ENCODE measurements at regions not wholly inside any gene's neighbourhood (a gene's known extent, or its start where the extent isn't known, plus 50 kb on each side); places are given as distances from the start of the nearest gene placed in this dataset.
"Not testable (repeated sequence)": the region's sequence is repeated elsewhere in the genome, so short reads cannot be mapped to it uniquely, and the experiment has no call there.

DNA sequence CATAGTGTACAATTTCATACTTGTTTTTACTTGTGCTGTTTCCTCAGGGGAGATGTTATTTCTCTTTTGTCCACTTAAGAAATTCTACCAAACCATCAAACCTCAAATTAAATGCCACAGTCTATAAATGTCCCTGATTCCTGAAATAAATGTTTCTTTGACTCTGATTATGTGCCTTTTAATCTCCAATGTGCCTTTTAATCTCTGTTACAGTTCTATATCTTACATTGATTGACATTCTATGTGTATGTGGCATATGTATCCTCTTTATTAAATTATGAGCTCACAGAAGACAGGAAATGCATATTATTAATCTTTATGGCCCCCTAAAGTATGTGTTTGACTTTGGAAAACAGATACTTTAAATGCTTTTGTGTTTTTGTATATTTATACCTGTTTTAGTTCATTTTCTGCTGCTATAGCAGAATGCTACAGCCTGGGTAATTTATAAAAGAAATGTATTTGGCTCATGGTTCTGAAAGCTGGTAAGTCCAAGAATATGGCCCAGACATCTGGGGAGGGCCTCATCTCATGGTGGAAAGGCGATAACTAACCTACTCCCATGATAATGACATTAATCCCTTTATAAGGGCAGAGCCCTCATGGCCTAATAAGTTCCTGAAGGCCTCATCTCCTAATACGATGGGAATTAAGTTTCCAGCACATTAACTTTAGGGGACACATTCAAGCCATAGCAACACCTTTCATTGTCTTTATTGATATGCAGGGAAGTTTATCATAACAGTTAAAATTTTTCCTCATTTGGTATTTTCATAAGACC lies 403.9 kb downstream of the LIG4 start:
- no peak for DNase-seq

DNA sequence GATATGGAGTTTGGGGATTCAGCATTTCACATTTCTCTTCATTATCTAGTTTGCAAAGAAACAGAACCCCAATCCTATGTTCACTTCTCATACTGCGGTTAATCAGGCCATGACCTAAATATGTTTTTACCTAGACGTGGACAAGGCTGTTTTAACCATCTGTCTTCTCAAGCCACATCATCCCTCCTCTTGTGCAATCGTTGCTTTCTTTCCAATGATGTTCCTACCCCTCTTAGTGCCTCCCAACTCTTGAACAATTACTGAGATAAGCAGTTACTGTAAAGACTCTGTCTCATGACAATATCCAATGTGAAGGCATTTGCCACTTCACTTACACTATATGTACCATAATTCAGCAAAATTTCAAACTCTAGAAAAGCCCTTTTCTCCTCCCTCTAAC lies 406.2 kb downstream of the LIG4 start:
- no peak for DNase-seq

DNA sequence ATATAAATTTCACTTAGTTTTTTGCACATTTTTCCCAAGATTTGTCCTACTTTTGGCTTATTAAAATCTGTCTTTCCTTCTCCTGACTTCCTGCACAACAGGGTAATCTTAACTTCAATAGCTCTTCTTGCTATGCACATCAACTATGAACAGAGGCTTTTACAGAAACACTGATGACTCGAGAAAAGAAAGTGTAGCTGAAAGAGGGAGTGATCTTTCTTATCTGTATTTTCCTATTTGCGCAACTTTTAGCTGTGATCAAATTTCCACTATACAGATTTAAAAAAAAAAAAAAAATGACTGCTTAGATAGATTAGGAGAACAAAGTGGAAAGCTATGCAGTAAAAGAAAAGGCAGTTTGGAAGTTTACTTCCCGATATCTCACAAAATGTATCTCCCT lies 406.9 kb downstream of the LIG4 start:
- no peak for DNase-seq

DNA sequence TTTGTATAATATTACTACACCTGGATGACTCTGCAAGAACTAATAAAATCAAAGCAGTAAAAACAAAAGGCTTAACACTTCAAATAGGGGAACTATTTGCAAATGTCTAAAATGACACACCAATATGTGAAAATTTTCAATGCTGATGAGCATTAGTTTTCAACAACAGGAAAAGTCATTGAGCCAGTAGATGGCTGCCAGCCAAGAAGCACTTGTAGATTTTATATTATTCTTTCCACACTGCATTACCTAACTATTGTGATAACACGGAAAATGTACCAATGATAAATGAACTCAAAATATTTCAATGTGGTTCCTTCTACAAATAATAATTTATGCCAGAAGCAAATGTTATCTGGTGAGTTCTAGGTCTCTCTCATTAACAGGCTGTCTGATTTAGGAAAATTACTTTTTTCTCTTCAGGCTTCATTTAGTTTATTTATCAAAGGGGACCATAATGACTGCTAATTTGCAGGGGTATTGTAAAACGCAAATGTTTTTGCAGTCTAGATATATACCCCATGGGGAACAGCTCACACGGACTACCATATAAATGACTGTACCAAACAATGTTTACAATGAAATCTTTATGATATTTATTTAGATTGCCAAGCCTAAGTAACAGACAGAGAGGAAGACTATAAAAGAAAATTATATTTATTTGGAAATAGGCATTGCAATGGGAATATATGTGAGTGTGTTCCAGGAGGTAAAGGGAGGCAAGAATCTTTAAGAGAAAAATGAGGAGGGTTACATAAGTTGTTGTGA lies 407.8 kb downstream of the LIG4 start:
- DNase-seq, result peak; percentile 98

DNA sequence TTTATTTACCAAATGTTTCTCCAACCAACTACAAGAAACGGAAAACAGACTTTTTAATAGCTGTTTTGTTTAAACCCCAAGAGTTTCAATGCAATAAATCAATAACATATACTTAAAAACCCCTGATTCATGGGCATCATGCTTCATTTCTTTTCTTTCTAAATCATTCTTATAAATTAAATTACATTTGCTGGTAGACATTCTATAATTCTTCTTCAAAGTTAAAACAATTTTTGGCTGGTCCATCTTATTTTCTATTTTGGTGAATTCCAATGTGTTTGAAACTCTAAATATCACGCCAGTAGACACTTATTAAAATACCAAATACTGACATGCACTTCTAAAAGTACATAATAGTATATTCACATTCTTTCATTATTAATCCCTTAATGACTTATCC lies 408.6 kb downstream of the LIG4 start:
- no peak for DNase-seq

DNA sequence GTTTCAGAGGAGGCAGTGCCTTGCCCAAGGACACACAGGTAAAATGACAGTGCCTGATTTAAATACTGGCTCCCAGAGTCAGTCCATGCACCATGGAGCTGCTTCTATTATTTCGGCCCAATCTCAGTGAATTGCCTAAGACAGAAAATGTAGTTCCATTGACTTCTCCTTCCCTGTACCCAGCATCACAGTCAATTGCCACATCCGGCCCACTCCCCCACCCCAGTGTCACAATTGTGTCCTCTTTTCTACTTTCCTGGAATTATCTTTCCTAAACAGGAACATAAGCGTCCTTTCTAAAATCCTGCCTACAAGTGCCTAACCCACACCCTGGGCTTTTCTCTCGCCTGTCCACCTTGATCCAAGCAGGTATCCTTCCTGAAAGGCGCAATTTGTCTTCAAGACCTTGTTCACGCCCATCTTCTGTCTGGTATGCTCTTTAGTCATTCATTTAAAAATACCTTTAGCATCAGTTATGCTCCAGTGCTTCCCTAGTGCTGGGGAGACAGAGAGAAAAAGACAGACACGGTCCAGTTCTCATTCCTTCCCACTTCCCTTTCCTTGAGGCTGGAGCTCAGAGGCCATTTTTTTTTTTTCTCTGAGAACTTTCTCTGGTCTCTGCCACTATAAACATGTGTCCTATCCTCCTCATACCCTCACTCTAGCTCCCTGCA lies 411.4 kb downstream of the LIG4 start:
- DNase-seq, result no peak

DNA sequence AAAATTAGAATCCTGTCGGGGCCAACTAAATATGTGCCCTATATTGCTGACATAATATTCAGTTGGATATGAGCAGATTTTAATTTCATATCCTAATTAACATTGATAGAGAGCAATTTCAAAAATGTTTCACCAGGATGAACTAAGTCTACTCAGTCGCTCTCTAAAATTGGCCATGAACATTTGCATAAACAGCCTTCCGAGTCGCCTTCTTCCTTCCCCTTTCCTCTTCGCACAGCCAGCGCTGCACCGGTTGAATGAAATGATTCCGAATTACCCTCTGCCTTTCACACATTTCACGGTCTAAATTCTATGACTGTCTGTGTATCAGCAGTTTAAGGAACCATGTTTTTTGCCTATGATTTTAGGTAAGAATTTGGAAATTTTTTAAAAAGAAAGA lies 413.7 kb downstream of the LIG4 start:
- no peak for DNase-seq

DNA sequence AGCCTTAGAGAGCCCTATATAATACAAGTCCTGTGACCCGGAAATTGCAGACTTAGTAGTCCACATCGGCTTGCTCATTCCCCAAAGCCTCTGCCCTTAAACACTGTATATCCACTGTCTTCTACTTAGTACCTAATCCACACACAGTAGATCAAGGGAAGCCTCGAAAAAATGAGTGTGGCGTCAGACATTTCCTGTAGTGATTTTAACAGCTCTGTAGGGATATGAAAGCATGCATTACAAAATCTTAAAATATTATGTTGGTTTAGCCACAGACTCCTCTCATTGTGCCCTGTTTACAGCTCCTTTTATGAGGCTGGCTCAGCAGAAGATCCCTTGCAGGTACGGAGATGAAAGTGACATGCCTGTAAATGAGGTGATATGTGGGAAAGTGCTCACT lies 416.3 kb downstream of the LIG4 start:
- no peak for DNase-seq

DNA sequence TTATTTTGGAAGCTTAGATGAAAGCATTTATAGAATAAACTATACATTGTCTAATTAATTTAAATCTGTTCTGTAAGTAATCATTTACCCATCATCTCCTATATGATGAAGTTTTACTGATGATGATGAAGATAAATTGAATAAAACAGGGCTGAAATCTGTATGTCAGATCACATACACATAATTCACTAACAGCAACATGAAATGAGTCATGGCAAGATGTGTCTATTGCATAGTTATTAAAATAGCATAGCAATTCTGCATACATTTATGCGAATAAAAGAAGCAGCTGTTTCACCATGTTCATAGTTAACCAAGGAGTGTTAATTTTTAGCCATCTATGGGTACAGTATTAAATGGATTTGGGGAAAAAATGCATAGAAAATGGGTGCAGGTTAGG lies 424.9 kb downstream of the LIG4 start:
- DNase-seq, result no peak

DNA sequence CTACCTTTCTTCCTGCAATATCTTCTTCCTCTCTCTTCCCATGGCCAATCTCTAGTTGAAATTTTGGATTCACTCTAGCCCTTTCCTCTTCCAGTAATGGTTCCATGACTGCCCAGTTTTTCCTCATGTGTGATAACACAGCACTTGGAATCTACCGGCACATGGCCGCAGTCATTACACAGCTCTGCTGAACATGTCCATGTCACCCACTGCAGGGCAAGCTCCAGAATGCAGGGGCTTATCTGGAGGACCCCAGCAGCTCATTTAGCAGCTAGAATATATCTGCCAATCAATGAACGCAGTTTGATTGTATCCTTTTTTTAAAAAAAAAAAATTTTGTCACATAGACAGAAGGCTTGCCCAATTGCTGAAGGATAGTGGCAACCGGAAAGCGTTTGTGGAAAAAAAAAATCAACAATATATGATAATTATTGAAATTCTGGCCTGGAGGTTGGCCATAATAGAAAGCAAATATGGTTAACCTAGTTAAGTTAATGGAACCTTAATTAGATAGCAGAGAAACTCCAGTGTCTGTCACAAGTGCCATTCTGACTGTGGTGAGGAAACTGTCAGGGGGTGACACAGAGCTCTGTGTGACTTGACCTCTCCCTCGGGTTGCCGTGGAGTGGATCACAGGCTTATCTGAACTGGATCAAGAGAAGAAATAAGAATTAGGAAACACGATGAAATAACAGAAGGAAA lies 426.7 kb downstream of the LIG4 start:
- no peak for DNase-seq

DNA sequence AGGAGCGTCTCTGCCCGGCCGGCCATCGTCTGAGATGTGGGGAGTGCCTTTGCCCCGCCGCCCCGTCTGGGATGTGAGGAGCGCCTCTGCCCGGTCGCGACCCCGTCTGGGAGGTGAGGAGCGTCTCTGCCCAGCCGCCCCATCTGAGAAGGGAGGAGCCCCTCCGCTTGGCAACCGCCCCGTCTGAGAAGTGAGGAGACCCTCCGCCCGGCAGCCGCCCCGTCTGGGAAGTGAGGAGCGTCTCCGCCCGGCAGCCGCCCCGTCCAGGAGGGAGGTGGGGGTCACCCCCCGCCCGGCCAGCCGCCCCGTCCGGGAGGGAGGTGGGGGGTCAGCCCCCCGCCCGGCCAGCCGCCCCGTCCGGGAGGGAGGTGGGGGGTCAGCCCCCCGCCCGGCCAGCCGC lies 432.7 kb downstream of the LIG4 start:
- DNase-seq, result not testable (repeated sequence)

DNA sequence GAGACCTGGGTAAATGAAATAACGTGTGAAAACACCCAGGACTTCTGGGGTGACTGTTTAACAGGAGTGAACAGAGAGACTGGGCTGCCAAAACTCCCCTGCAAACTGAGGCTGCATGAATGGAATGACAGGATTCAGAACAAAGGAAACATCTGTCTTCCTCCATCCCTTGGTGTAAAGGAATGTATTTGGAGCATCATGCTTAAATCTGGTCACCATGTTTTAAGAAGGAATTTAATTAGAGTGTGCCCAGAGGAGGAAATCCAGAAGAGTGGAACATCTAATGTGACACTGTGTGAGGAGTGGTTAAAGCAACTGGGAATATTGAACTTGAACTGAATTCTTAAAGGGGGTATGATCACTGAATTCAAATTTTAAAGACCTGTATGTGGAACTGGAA lies 437.2 kb downstream of the LIG4 start:
- DNase-seq, result no peak

DNA sequence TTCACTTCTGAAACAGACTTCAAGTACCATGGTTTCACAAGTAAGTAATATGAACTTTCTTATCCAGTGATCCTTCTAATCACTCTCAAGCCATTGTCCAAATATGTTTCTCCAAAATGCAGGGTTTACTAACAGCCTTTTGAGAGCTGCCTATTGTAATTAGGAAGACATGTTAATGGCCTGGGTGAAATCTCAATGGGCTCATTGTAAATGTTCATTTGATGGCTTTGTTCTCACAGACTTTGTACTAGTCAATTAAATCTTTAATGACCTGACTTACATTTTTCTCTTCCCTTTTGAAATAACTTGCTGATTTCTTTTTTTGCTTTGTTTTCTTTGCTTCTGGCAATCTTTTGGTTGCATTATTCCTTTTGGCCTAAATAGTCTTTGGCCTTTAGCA lies 444.8 kb downstream of the LIG4 start:
- no peak for DNase-seq

DNA sequence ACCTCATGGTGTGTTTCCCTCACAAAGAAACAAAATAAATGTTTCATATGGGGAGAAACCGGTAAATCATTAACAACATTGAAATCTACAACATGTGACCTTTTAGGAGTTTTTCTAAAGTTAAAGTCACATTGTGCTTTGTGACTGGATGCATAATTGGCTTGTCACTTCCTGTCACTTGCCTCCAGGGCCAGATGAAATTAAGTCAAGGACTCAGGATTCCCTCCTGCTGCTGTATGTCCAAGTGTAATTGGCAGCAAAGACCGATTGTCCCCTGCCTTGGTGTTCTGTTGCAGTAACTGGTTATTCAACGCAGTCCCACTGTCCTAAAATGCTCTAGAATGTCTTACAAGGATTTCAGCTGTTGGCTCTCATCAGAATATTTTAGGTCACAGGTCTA lies 448.2 kb downstream of the LIG4 start:
- peak; percentile 72 for DNase-seq

DNA sequence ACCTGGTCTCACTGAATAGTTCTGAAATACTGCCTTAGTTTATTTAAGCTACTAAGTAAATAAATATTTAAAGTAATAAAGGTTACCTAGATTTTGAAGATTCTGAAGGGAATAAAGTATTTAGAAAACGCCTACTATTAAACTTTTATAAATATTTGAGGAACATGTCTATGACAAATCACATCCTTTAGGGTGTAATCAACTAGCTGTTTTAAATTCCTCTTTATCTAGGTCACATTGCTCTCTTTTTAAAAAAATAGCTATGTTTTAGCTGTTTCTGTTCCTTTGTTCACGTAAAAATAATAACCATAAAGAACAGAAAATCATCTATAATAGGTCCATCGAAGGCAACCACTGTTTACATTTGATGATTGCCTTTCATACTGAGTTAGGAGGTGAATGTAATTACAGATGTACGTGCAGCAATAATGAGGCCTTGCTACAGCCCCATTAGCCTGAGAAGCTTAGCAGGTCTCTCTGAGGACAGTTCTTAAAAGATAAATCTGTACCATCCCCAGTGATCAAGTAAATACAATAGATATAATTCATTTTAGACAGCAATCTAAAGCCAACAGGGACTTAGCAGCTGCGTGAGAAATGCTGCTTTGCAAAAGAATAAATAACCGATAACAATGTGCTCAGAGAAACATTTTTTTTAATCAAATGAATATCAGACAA lies 449.5 kb downstream of the LIG4 start:
- DNase-seq, result peak; percentile 96

DNA sequence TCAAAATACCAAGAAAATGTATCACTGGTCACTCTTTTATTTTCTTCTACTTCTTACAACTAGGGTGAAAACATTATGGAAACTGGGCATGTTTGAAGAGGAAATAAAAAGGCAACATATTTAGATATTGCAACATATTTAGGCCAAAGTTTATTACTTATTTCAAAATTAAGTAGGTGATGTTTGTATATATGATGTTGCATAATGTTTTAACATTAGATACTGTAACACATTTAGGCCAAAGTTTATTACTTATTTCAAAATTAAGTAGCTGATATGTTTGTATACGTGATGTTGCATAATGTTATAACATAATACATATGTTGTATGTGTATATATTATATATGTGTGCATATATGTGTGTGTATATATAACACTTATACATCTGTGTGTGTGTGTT lies 451.3 kb downstream of the LIG4 start:
- DNase-seq, result no peak

DNA sequence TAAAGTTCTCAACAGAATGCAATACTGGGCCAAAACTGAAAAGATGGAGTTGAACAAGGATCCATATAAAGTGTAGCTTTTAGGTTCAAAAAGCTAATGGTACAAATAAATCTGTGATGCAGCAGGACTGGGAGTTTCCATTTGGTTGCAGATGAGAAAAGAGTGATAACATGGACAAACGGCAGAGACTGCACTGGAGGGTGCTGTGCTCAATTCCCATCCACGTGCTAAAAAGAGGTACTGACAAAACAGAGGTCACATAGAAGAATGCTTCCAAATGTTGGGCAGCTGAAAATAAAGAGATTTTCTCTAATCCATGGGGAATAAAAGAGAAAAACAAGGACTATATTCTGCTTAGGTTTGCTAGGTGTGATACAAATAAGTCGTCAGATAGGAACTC lies 461.6 kb downstream of the LIG4 start:
- DNase-seq, result no peak

DNA sequence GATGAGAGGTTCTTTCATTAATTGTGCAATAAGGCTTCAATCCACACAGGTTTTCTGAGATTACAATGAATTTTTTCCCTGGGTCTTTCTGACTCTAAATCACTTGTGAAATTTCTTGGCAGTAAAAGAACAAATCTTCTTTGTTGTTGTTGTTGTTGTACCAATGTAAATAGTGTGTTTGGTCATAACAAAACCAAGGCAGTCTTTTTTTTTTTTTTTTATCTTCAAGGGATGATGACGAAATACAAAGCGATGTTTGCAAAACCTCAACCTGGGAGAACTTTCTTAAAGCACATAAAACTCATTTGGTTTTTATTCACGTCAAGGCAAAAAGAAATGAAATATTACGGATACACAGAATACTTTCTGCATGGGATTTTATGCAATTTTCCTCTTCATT lies 462.0 kb downstream of the LIG4 start:
- no peak for DNase-seq

DNA sequence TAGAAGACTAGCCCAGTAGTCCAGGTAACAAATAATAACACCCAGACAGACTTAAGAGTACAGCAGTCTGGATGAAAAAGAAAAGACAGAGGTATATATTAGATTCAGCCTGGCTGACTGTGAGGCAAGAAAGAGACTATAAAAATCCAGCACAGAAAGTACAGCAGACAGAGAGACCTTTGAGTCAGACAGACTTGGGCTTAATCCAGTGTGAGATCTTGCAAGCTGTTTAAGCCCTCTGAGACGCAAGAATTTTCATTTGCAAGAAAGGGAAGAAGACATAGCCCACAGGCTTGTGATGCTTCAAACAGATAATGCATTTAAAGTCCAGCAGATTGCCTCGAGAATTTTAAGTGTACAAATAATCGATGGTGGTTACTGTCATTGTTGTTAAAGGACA lies 471.4 kb downstream of the LIG4 start:
- no peak for DNase-seq

DNA sequence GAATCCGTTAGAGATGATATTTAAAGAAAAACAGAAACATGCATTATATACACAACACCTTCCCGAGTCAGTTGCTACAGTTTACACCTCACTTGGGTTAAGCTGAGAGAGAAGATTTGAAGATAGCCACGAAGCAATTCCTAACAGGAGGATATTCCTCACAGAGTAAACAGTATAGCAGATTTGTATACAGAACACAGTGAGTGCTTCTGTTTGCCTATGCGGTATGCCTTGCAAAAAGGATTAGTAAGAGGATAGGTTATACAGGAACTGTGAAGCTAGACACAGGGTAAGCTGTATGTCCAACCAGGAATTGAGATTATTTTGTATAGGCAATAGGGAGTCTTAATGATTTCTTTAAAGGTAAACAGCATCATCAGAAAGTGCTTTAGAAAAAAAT lies 471.8 kb downstream of the LIG4 start:
- DNase-seq, result no peak

DNA sequence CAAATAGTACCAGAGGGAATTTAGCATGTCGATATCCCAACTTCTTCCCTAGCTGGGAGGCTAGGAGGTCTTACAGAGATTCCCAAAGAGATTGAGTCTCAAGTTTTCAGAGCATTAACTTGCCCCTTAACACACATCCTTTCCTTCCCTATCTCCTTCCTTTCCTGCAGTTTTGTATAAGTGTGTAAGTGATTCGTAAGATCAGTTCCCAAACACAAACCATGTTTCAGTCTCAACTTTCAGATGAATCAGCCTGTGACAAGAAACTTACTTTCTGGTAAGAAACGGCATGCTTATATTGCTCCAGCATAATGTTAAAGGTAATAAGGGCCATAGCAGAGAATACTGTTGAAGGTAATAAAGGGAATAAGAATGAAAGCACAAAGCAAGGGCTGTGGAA lies 472.2 kb downstream of the LIG4 start:
- DNase-seq, result no peak

DNA sequence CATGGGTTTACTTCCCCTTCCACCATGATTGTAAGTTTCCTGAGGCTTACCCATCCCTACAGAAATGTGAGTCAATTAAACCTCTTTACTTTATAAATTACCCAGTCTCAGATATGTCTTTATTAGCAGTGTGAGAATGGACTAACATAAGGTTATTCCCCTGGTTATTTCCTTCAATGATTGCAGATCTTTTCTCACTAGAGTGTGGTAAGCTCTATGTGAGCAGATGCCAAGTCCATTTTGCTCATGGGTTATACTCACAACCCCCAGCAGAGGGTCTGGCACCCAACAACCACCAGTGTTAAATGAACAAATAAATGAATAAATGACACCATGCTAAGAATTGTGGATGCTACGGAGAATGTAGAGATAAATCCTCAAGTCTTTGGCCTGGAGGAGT lies 472.8 kb downstream of the LIG4 start:
- DNase-seq, result no peak

DNA sequence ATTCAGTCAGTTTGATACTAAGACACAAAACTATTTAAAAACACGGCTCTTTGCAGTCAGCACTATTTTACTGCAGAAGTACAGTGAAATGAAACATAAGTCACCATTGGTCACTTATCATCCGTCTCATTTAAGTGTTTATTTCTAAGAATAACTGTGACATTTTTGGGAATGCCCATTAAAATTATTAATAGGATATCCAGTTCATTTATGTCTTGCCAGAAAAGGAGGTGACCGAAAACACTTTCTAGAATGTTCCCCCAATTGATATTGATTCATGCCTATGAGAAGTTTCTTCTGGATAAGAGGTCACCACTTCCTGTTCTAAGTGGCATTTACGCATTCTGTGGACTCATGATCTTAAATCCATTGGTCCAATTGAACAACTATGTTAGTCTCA lies 477.3 kb downstream of the LIG4 start:
- no peak for DNase-seq

Measured in NCI-H748 treated with DMSO at 0.1 percent for 48 hours (cell line).